Activated B cell treated with CpG ODN at 0.5 μM for 24 hours (primary cell): ENCODE measurements at regions not wholly inside any gene's neighbourhood (a gene's known extent, or its start where the extent isn't known, plus 50 kb on each side); places are given as distances from the start of the nearest gene placed in this dataset.

Experiments used
- ATAC-seq: fragments of 200-7000 bp; cut with Tn5 transposase; one replicate; pipeline ENCODE4 v1.10.0; 2021; ENCODE audit warnings: low read depth, mild to moderate bottlenecking, moderate library complexity
- CTCF ChIA-PET: fragments of 350-600 bp; sonication (Branson Sonifier 250); formaldehyde crosslinking; loops from one replicate; lab custom pipeline; 2021; ENCODE audit warnings: antibody characterized with exemption; lab: Charles Lee
- POLR2A ChIA-PET: fragments of 350-600 bp; sonication (Branson Sonifier 250); formaldehyde crosslinking; loops from one replicate; lab custom pipeline; 2021; ENCODE audit warnings: antibody characterized with exemption; lab: Charles Lee
- DNase-seq: peaks from one replicate; pipeline ENCODE4 v3.0.0; 2022
- H3K27ac Mint-ChIP-seq: one replicate; pipeline ENCODE4 v1.8.0; 2020; ENCODE audit warnings: mixed read lengths
- H3K27me3 Mint-ChIP-seq: one replicate; pipeline ENCODE4 v1.8.0; 2021; ENCODE audit warnings: mixed read lengths
- H3K36me3 Mint-ChIP-seq: one replicate; pipeline ENCODE4 v1.8.0; 2021; ENCODE audit warnings: low read depth, mixed read lengths
- H3K4me1 Mint-ChIP-seq: one replicate; pipeline ENCODE4 v1.8.0; 2021; ENCODE audit warnings: mixed read lengths
- H3K4me3 Mint-ChIP-seq: one replicate; pipeline ENCODE4 v1.8.0; 2020; ENCODE audit warnings: mild to moderate bottlenecking, mixed read lengths
- H3K9me3 Mint-ChIP-seq: one replicate; pipeline ENCODE4 v1.8.0; 2020; ENCODE audit warnings: mixed read lengths
- intact Hi-C: fragments of 100-400 bp; cut with micrococcal nuclease; formaldehyde crosslinking; loops from one replicate; pipeline ENCODE4 v1.15.1; 2024
- TF ChIP-seq, protein P1 (sequence below): fragments of 200-600 bp; IDR thresholded peaks from one replicate; pipeline ENCODE4 v1.8.0; 2022; ENCODE audit warnings: antibody characterized with exemption, mild to moderate bottlenecking

DNA sequence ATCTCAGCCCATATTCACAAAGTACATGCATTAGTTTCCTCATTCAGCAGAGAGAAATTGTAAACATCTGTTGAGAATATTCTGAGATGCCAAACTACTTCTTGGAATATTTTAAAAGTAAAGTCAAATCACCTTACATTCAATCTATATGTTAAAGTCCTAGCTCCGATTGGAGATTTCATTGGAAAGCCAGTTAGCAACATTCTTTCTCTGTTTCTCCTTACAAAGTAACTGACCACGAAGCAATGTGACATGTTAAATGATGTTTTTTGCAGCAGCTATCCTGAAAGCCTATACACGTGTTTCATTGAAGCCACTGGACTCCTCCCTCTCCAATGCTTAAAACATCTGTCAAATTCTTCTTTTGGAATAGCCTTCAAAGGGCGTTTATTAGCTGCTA is 379.1 kb upstream of the CCNH start:
- no peak for ATAC-seq
- intact Hi-C loops: no loop called here
- Mint-ChIP-seq H3K4me1 (no peaks in the 10 kb centered on the region), H3K36me3 (no peaks in the 10 kb centered on the region), H3K27ac (no peak overlapping the region), H3K4me3 (no peak overlapping the region), H3K9me3 (no peaks in the 10 kb centered on the region), H3K27me3 (peaks cover 15% of the 10 kb centered on the region)
- DNase-seq: no peak
- TF ChIP-seq, protein P1, sequence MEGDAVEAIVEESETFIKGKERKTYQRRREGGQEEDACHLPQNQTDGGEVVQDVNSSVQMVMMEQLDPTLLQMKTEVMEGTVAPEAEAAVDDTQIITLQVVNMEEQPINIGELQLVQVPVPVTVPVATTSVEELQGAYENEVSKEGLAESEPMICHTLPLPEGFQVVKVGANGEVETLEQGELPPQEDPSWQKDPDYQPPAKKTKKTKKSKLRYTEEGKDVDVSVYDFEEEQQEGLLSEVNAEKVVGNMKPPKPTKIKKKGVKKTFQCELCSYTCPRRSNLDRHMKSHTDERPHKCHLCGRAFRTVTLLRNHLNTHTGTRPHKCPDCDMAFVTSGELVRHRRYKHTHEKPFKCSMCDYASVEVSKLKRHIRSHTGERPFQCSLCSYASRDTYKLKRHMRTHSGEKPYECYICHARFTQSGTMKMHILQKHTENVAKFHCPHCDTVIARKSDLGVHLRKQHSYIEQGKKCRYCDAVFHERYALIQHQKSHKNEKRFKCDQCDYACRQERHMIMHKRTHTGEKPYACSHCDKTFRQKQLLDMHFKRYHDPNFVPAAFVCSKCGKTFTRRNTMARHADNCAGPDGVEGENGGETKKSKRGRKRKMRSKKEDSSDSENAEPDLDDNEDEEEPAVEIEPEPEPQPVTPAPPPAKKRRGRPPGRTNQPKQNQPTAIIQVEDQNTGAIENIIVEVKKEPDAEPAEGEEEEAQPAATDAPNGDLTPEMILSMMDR: no peak
- ChIA-PET CTCF (interaction anchor here (0.9 to 1.0 kb wide), 2 partner anchors 10 to 12 kb away, joined by 3 to 4 read pairs; no protein-coding TSS in a partner anchor), POLR2A (no interaction called here)

DNA sequence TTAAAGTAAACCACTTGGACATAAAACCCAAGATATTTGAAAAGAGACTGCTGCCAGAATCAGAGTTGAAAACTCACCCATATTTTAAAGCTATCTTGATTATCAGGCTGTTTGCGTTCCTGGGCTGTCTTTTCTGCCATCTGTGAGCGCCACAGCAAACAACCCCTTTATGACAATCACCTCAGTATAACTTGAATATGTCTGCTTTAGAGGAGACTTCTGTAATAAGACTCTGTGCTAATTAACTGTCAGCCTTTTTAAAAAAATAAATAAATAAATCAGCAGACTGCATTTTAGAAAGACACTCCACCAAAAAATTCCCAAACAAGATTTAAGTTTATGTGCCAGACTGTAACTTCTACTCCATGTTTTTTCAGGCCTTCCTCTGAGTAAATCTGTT is 375.7 kb upstream of the CCNH start:
- no peak for ATAC-seq

DNA sequence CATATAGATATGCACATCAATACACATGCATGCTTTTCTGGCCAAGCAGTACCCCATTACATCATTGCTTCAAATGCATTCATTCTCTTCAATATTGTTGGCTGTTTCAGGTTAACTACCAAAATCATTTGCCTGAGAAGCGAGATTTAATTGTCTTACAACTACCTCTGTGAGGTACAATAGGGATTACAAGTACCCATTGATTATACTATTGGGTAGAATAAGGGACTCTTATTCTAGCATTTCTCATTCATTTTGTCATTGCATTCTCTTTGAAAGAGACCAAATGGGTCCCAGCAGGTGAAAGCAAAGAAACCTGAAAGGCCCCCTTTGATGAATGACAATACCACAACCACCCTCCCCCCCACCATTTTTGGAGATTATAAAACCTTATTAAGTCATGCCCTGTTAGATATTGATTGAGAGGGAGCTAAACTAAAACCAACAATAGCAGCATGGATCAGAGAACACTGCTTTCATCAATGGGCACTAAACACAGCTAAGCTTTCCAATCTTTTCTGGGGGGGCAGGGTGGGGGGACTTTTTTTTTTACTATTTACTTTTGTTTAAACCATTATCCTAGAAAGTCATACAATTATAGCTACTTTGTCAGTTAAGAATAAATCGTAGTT is 375.0 kb upstream of the CCNH start:
- intact Hi-C loops: loop anchor here (10.0 kb wide), 2 partner anchors 357 to 1097 kb away; partner anchors contain the start of gene MEF2C
- no peak for ATAC-seq
- DNase-seq: no peak
- no peaks in the 10 kb centered on the region for H3K4me1 Mint-ChIP-seq
- H3K36me3 Mint-ChIP-seq: no peaks in the 10 kb centered on the region
- TF ChIP-seq, protein P1: no peak
- CTCF ChIA-PET: interaction anchor here (0.9 kb wide), 1 partner anchor 903 kb away, joined by 3 read pairs; no protein-coding TSS in a partner anchor
- H3K27ac Mint-ChIP-seq: no peak overlapping the region
- no peaks in the 10 kb centered on the region for H3K9me3 Mint-ChIP-seq
- H3K4me3 Mint-ChIP-seq: no peak overlapping the region
- peaks cover 13% of the 10 kb centered on the region for H3K27me3 Mint-ChIP-seq
- POLR2A ChIA-PET: no interaction called here

More for the DNA sequence above, 375.7 kb upstream of the CCNH start:
- no peaks in the 10 kb centered on the region for H3K9me3 Mint-ChIP-seq
- H3K4me3 Mint-ChIP-seq: no peak overlapping the region
- H3K27ac Mint-ChIP-seq: no peak overlapping the region
- TF ChIP-seq, protein P1: no peak
- peaks cover 9% of the 10 kb centered on the region for H3K27me3 Mint-ChIP-seq
- ChIA-PET CTCF (interaction anchor here (0.9 kb wide), 1 partner anchor 903 kb away, joined by 3 read pairs; no protein-coding TSS in a partner anchor), POLR2A (no interaction called here)
- intact Hi-C loops: loop anchor here (10.0 kb wide), 2 partner anchors 356 to 1096 kb away; partner anchors contain the start of gene MEF2C
- no peaks in the 10 kb centered on the region for H3K36me3 Mint-ChIP-seq
- DNase-seq: no peak
- no peaks in the 10 kb centered on the region for H3K4me1 Mint-ChIP-seq

DNA sequence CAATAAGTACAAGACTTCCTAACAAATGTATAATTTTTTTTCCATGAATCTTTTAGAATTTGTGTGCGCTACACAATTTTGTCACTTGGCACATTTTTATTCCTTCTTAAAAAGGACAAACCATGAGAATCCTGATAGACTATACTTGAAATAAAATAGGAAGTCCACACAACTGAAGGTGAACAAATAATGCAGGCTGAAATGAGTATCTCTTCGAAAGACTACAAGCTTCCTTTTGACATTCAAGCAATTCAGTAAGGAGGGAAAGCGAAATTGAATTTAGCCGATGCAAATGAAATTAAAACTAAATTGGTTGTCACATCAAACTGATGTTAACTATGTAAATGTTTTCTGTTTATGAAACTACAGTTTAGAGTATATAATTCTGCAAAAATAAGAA is 374.4 kb upstream of the CCNH start:
- TF ChIP-seq, protein P1: no peak
- Mint-ChIP-seq H3K27ac (no peak overlapping the region), H3K4me1 (no peaks in the 10 kb centered on the region), H3K4me3 (no peak overlapping the region), H3K27me3 (peaks cover 15% of the 10 kb centered on the region), H3K9me3 (no peaks in the 10 kb centered on the region), H3K36me3 (no peaks in the 10 kb centered on the region)
- CTCF ChIA-PET: no interaction called here
- POLR2A ChIA-PET: no interaction called here
- ATAC-seq (no peak), DNase-seq (no peak)
- intact Hi-C loops: loop anchor here (10.0 kb wide), 2 partner anchors 358 to 1098 kb away; partner anchors contain the start of gene MEF2C

DNA sequence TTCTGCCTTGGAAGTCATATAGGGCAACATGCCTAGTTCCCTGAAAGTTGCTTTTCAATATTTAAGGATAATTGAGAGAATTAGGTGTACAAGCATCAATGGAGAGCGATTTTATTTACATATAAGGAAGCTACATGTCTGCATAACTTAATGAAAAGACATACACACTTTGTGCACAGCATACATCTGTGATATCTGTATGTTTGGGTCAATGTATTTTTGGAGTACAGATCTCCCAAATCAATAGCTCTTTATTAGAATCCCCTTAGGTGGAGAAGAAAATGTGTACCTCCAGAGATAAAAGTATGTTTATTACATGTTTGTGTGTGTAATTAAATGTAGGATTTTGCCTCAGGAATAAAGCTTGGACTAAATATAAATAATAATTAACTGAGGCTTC is 373.7 kb upstream of the CCNH start:
- ChIA-PET CTCF (no interaction called here), POLR2A (no interaction called here)
- DNase-seq (no peak), ATAC-seq (no peak)
- no peaks in the 10 kb centered on the region for H3K9me3 Mint-ChIP-seq
- TF ChIP-seq, protein P1: no peak
- H3K4me3 Mint-ChIP-seq: no peak overlapping the region
- no peak overlapping the region for H3K27ac Mint-ChIP-seq
- no peaks in the 10 kb centered on the region for H3K4me1 Mint-ChIP-seq
- H3K36me3 Mint-ChIP-seq: no peaks in the 10 kb centered on the region
- intact Hi-C loops: loop anchor here (10.0 kb wide), 2 partner anchors 358 to 1098 kb away; partner anchors contain the start of gene MEF2C
- peaks cover 17% of the 10 kb centered on the region for H3K27me3 Mint-ChIP-seq
